Stomach (tissue), 8 donors: ENCODE measurements at regions not wholly inside any gene's neighbourhood (a gene's known extent, or its start where the extent isn't known, plus 50 kb on each side); places are given as distances from the start of the nearest gene placed in this dataset.

Experiments used
- DNase-seq, 2 donors: peaks; one replicate each; pipeline versions ENCODE4 v3.0.0 to v3.0.0-alpha.2; 2013 to 2019
- H3K27ac ChIP-seq, 5 donors: fragments of 200-600 bp in 4 of 5; sonication (generic) in 4 of 5; one replicate each; pipeline ENCODE4 v1.5.1; 2013 to 2019; ENCODE audit warnings: mild to moderate bottlenecking in 1 of 5, moderate library complexity in 1 of 5
- H3K27me3 ChIP-seq, 3 donors: fragments of 200-600 bp; sonication (generic); one replicate each; pipeline ENCODE4 v1.5.1; 2017 to 2019; ENCODE audit warnings: mixed run types in 1 of 3
- H3K36me3 ChIP-seq, 4 donors: fragments of 200-600 bp; sonication (generic); 1 replicate in 3 of 4; 2 replicates in 1 of 4; pipeline ENCODE4 v1.5.1; 2016 to 2019
- H3K4me1 ChIP-seq, 4 donors: fragments of 200-600 bp; sonication (generic); one replicate each; pipeline ENCODE4 v1.5.1; 2016 to 2019
- H3K4me3 ChIP-seq, 4 donors: fragments of 200-600 bp; sonication (generic) in 3 of 4; one replicate each; pipeline ENCODE4 v1.5.1; 2016 to 2019; ENCODE audit warnings: mild to moderate bottlenecking in 1 of 4
- H3K9me3 ChIP-seq, 4 donors: fragments of 200-600 bp; sonication (generic); one replicate each; pipeline ENCODE4 v1.5.1; 2016 to 2019
- EP300 ChIP-seq: sonication (generic); formaldehyde crosslinking; IDR thresholded peaks from one replicate; pipeline ENCODE4 v1.6.1; 2017; ENCODE audit warnings: antibody characterized with exemption
- POLR2A ChIP-seq, 4 donors: fragments of 450-650 bp; IDR thresholded peaks; one replicate each; pipeline ENCODE4 v1.6.1; 2016; ENCODE audit warnings: antibody characterized with exemption in 4 of 4, control low read depth in 2 of 4, mild to moderate bottlenecking in 1 of 4, moderate library complexity in 1 of 4
- POLR2AphosphoS5 ChIP-seq, 3 donors: sonication (generic); formaldehyde crosslinking; IDR thresholded peaks; one replicate each; pipeline ENCODE4 v1.6.1; 2016; ENCODE audit warnings: antibody characterized with exemption in 3 of 3
- WGBS, 5 donors: extraction: QIAGEN DNeasy Blood & Tissue Kit in 3 of 5; methylation state at CpG; one replicate each; pipeline versions ENCODE4 v1.1.5 to v1.1.7; 2013 to 2018; 5-methylcytosine and 5-hydroxymethylcytosine counted together
- intact Hi-C: fragments of 100-400 bp; cut with DNase I; formaldehyde crosslinking; loops from one replicate; pipeline ENCODE4 v1.15.1; 2023; ENCODE audit warnings: low total_unique reads
- TF ChIP-seq, protein P1 (sequence below), 7 experiments: fragments of 450-650 bp in 4 of 7; fragments of 200-600 bp in 3 of 7; sonication (generic) in 3 of 7; IDR thresholded peaks; one replicate each; pipeline ENCODE4 v1.5.1; 2016 to 2019; ENCODE audit warnings: antibody characterized with exemption in 7 of 7, control low read depth in 2 of 7, mild to moderate bottlenecking in 1 of 7
- donor health status: healthy with polysubstance abuse.
- donor health status: Bipolar disorder and iron deficiency.
- donor health status: healthy.

GRCh38 chr9:17013010-17013409 lies 121.8 kb upstream of the CNTLN start:
- WGBS, 5 donors: 53 to 82% (median 71%) methylated on average over 3 of the region's 3 CpGs
- no peak for DNase-seq
- intact Hi-C loops: no loop called here

DNA sequence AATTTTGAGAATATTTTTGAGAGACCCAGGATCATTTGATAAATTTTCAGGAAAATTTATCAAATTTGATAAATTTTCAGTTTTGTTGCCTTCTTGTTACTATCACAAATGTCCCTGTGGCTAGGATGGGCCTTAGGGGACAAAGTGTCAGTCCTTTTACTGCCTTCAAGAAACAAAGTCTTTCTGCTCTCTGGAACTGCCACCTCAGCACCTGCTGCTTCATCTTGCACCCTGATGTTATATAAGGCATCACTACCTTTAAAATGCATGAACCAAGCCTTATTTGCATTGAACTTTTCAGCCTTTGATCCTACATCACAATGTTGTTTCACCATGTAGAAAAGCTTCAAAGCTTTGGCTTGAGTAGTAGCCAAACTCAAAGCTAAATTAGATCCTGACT lies 123.0 kb upstream of the CNTLN start:
- Histone ChIP-seq H3K9me3 (no peaks in the 10 kb centered on the region), H3K27ac (no peak overlapping the region), H3K27me3 (no peaks in the 10 kb centered on the region), H3K36me3 (no peaks in the 10 kb centered on the region), H3K4me1 (no peaks in the 10 kb centered on the region), H3K4me3 (no peak overlapping the region)
- TF ChIP-seq POLR2AphosphoS5 (IDR thresholded peaks at IDR 0.05) (no peak), EP300 (no peak), POLR2A (IDR thresholded peaks at IDR 0.05) (no peak)
- TF ChIP-seq, protein P1, sequence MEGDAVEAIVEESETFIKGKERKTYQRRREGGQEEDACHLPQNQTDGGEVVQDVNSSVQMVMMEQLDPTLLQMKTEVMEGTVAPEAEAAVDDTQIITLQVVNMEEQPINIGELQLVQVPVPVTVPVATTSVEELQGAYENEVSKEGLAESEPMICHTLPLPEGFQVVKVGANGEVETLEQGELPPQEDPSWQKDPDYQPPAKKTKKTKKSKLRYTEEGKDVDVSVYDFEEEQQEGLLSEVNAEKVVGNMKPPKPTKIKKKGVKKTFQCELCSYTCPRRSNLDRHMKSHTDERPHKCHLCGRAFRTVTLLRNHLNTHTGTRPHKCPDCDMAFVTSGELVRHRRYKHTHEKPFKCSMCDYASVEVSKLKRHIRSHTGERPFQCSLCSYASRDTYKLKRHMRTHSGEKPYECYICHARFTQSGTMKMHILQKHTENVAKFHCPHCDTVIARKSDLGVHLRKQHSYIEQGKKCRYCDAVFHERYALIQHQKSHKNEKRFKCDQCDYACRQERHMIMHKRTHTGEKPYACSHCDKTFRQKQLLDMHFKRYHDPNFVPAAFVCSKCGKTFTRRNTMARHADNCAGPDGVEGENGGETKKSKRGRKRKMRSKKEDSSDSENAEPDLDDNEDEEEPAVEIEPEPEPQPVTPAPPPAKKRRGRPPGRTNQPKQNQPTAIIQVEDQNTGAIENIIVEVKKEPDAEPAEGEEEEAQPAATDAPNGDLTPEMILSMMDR (IDR thresholded peaks at IDR 0.05): no peak
- DNase-seq: no peak
- intact Hi-C loops: no loop called here

More at GRCh38 chr9:17013010-17013409, 121.8 kb upstream of the CNTLN start:
- Histone ChIP-seq H3K4me1 (no peaks in the 10 kb centered on the region), H3K4me3 (no peak overlapping the region), H3K27me3 (no peaks in the 10 kb centered on the region), H3K27ac (no peak overlapping the region), H3K9me3 (no peaks in the 10 kb centered on the region), H3K36me3 (no peaks in the 10 kb centered on the region)
- TF ChIP-seq, protein P1 (IDR thresholded peaks at IDR 0.05): no peak
- no peak for TF ChIP-seq EP300
- TF ChIP-seq POLR2AphosphoS5 (IDR thresholded peaks at IDR 0.05): no peak
- no peak for TF ChIP-seq POLR2A (IDR thresholded peaks at IDR 0.05)

- no peaks in the 10 kb centered on the region for H3K9me3 ChIP-seq
- TF ChIP-seq POLR2AphosphoS5 (IDR thresholded peaks at IDR 0.05) (no peak), POLR2A (IDR thresholded peaks at IDR 0.05) (no peak), EP300 (no peak)
- TF ChIP-seq, protein P1 (IDR thresholded peaks at IDR 0.05): no peak
- no peaks in the 10 kb centered on the region for H3K27me3 ChIP-seq
- H3K36me3 ChIP-seq: no peaks in the 10 kb centered on the region
- WGBS, 5 donors: 77 to 94% (median 87%) methylated on average over 2 of the region's 2 CpGs
- H3K27ac ChIP-seq: no peak overlapping the region
- no peak overlapping the region for H3K4me3 ChIP-seq
- no peak for DNase-seq
- intact Hi-C loops: no loop called here
- H3K4me1 ChIP-seq: peaks cover 0 to 16% (median 3%) of the 10 kb centered on the region in 4 donors
Measured at GRCh38 chr9:17009071-17009470, 125.8 kb upstream of the CNTLN start.

GRCh38 chr9:17005056-17005823 lies 129.6 kb upstream of the CNTLN start:
- no peaks in the 10 kb centered on the region for H3K36me3 ChIP-seq
- peak overlapping the region in 2 of 4 donors; percentile 14 to 23 for H3K4me3 ChIP-seq
- intact Hi-C loops: no loop called here
- peaks cover 0 to 16% (median 3%) of the 10 kb centered on the region in 4 donors for H3K4me1 ChIP-seq
- no peaks in the 10 kb centered on the region for H3K27me3 ChIP-seq
- no peaks in the 10 kb centered on the region for H3K9me3 ChIP-seq
- H3K27ac ChIP-seq: peak overlapping the region in 3 of 5 donors; percentile 30 to 58 (median 57)
- TF ChIP-seq POLR2AphosphoS5 (IDR thresholded peaks at IDR 0.05): no peak
- TF ChIP-seq POLR2A (IDR thresholded peaks at IDR 0.05): no peak
- TF ChIP-seq, protein P1 (IDR thresholded peaks at IDR 0.05): no peak
- no peak for TF ChIP-seq EP300
- 8 to 18% (median 14%) methylated on average over 12 of the region's 12 CpGs for WGBS, 5 donors
- DNase-seq: peak; percentile 38 to 90
